H1 (cell line): ENCODE measurements at regions not wholly inside any gene's neighbourhood (a gene's known extent, or its start where the extent isn't known, plus 50 kb on each side); places are given as distances from the start of the nearest gene placed in this dataset.

Experiments
- CTCF ChIA-PET: fragments of 300-600 bp; sonication (Branson Sonifier 250); formaldehyde crosslinking; loops from one replicate; lab custom pipeline; 2021; ENCODE audit not compliant: partially characterized antibody; lab: Charles Lee
- POLR2A ChIA-PET: fragments of 300-600 bp; sonication (Branson Sonifier 250); formaldehyde crosslinking; loops from one replicate; lab custom pipeline; 2021; ENCODE audit warnings: inconsistent platforms; ENCODE audit not compliant: partially characterized antibody; lab: Charles Lee
- DNase-seq, 2 experiments: peaks; one replicate each; pipeline versions ENCODE4 v3.0.0 to v3.0.0-alpha.2; 2010 to 2022; ENCODE audit warnings: low spot score in 2 of 2, low read depth in 1 of 2, mixed read lengths in 1 of 2
- FAIRE-seq: peaks from 2 replicates; lab custom pipeline; 2011; peaks lifted over from hg19 to GRCh38; lab: Jason Lieb, UNC
- H2AFZ ChIP-seq: 2 replicates; pipeline ENCODE4 v1.8.1; 2012; ENCODE audit warnings: low read length, inconsistent platforms
- H2AK5ac ChIP-seq: 2 replicates; pipeline ENCODE4 v1.6.1; 2013; ENCODE audit warnings: low read depth, low read length
- H2BK120ac ChIP-seq: replicated peaks from 2 replicates; pipeline ENCODE3; 2013; ENCODE audit warnings: low read depth, low read length, inconsistent platforms
- H2BK12ac ChIP-seq: 2 replicates; pipeline ENCODE4 v1.6.1; 2013; ENCODE audit warnings: low read depth, low read length
- H2BK15ac ChIP-seq: 2 replicates; pipeline ENCODE4 v1.6.1; 2013; ENCODE audit warnings: low read length
- H2BK20ac ChIP-seq: 2 replicates; pipeline ENCODE4 v1.6.1; 2013; ENCODE audit warnings: low read length
- H2BK5ac ChIP-seq: 2 replicates; pipeline ENCODE4 v1.6.1; 2013; ENCODE audit warnings: low read depth, low read length
- H3K14ac ChIP-seq: 2 replicates; pipeline ENCODE4 v1.6.1; 2013; ENCODE audit warnings: inconsistent platforms; ENCODE audit not compliant: insufficient read length
- H3K18ac ChIP-seq: 2 replicates; pipeline ENCODE4 v1.6.1; 2013; ENCODE audit warnings: low read length; ENCODE audit errors: extremely low read depth
- H3K23ac ChIP-seq: 2 replicates; pipeline ENCODE4 v1.6.1; 2013; ENCODE audit warnings: inconsistent platforms; ENCODE audit not compliant: insufficient read length
- H3K23me2 ChIP-seq: 2 replicates; pipeline ENCODE4 v1.6.1; 2013; ENCODE audit warnings: low read depth, low read length
- H3K27ac ChIP-seq: 2 replicates; pipeline ENCODE4 v1.6.1; 2011; ENCODE audit warnings: low read depth, low read length, inconsistent platforms
- H3K27me3 ChIP-seq, 4 experiments: replicated peaks in 1 of 4; 1 replicate in 1 of 4; 2 replicates in 3 of 4; pipeline versions ENCODE4 v1.6.1 to v1.8.1; 2011 to 2013; ENCODE audit warnings: low read length in 3 of 4, mild to moderate bottlenecking in 3 of 4, inconsistent platforms in 2 of 4, mixed read lengths in 2 of 4, moderate library complexity in 1 of 4; ENCODE audit not compliant: control insufficient read depth in 3 of 4, insufficient read depth in 3 of 4; ENCODE audit errors: extremely low read depth in 1 of 4
- H3K36me3 ChIP-seq, 4 experiments: 2 replicates each; pipeline versions ENCODE4 v1.6.1 to v1.8.1; 2011 to 2013; ENCODE audit warnings: mild to moderate bottlenecking in 4 of 4, low read length in 3 of 4, moderate library complexity in 2 of 4, control low read depth in 1 of 4, inconsistent platforms in 1 of 4; ENCODE audit not compliant: insufficient read depth in 4 of 4, control insufficient read depth in 2 of 4
- H3K4ac ChIP-seq: replicated peaks from 2 replicates; pipeline ENCODE3; 2013; ENCODE audit warnings: low read length, low read depth, mixed read lengths, inconsistent platforms; ENCODE audit not compliant: insufficient read length
- H3K4me1 ChIP-seq, 4 experiments: replicated peaks in 1 of 4; 1 replicate in 1 of 4; 2 replicates in 3 of 4; pipeline versions ENCODE4 v1.6.1 to v1.8.1; 2011 to 2013; ENCODE audit warnings: low read length in 3 of 4, inconsistent platforms in 2 of 4, mixed read lengths in 1 of 4; ENCODE audit not compliant: insufficient read depth in 4 of 4, control insufficient read depth in 3 of 4
- H3K4me2 ChIP-seq, 2 experiments: 2 replicates each; pipeline versions ENCODE4 v1.6.1 to v1.8.1; 2011 to 2013; ENCODE audit warnings: low read depth in 2 of 2, low read length in 2 of 2, control low read depth in 1 of 2, inconsistent platforms in 1 of 2, mild to moderate bottlenecking in 1 of 2; ENCODE audit not compliant: insufficient read depth in 1 of 2
- H3K4me3 ChIP-seq, 4 experiments: fragments of 200-600, 300-600 bp in 1 of 4; sonication (generic), shearing (Covaris generic), sonication (Bioruptor Twin) in 1 of 4; 2 replicates each; pipeline versions ENCODE4 v1.5.1 to v1.8.1; 2011 to 2016; ENCODE audit warnings: low read length in 4 of 4, low read depth in 3 of 4, control low read depth in 2 of 4, inconsistent platforms in 2 of 4, mild to moderate bottlenecking in 2 of 4, mixed read lengths in 1 of 4, moderate library complexity in 1 of 4; ENCODE audit not compliant: insufficient read depth in 2 of 4; ENCODE audit errors: extremely low read depth in 1 of 4
- H3K56ac ChIP-seq: replicated peaks from 2 replicates; pipeline ENCODE3; 2013; ENCODE audit warnings: low read depth, mild to moderate bottlenecking, mixed read lengths, low read length, inconsistent platforms; ENCODE audit not compliant: insufficient read length
- H3K79me1 ChIP-seq: 2 replicates; pipeline ENCODE4 v1.6.1; 2013; ENCODE audit warnings: low read depth, low read length, control low read depth
- H3K79me2 ChIP-seq, 2 experiments: 2 replicates each; pipeline versions ENCODE4 v1.6.1 to v1.8.1; 2012 to 2013; ENCODE audit warnings: low read length in 2 of 2, mild to moderate bottlenecking in 2 of 2, inconsistent platforms in 1 of 2; ENCODE audit not compliant: insufficient read depth in 2 of 2, control insufficient read depth in 1 of 2
- H3K9ac ChIP-seq, 4 experiments: replicated peaks in 1 of 4; 1 replicate in 1 of 4; 2 replicates in 3 of 4; pipeline versions ENCODE4 v1.6.1 to v1.8.1; 2011 to 2013; ENCODE audit warnings: low read depth in 3 of 4, low read length in 3 of 4, control low read depth in 2 of 4, mild to moderate bottlenecking in 2 of 4, moderate library complexity in 2 of 4, inconsistent platforms in 1 of 4; ENCODE audit errors: extremely low read depth in 1 of 4
- H3K9me3 ChIP-seq, 2 experiments: 2 replicates each; pipeline versions ENCODE4 v1.6.1 to v1.8.1; 2012 to 2013; ENCODE audit warnings: mild to moderate bottlenecking in 2 of 2, moderate library complexity in 2 of 2, control low read depth in 1 of 2, inconsistent platforms in 1 of 2, low read depth in 1 of 2, low read length in 1 of 2, mixed read lengths in 1 of 2; ENCODE audit not compliant: insufficient read depth in 2 of 2
- H4K20me1 ChIP-seq, 2 experiments: replicated peaks in 1 of 2; 2 replicates each; pipeline versions ENCODE3 to v1.8.1; 2011 to 2013; ENCODE audit warnings: inconsistent platforms in 2 of 2, low read length in 2 of 2, mild to moderate bottlenecking in 1 of 2; ENCODE audit not compliant: insufficient read depth in 2 of 2, control insufficient read depth in 1 of 2
- H4K5ac ChIP-seq: 2 replicates; pipeline ENCODE4 v1.6.1; 2013; ENCODE audit warnings: low read length, low read depth, mixed read lengths, inconsistent platforms; ENCODE audit not compliant: insufficient read length
- H4K8ac ChIP-seq: 2 replicates; pipeline ENCODE4 v1.8.0; 2013; ENCODE audit warnings: mild to moderate bottlenecking, moderate library complexity, low read length, inconsistent platforms; ENCODE audit not compliant: insufficient read depth; ENCODE audit errors: extremely low read depth
- H4K91ac ChIP-seq: replicated peaks from 2 replicates; pipeline ENCODE3; 2013; ENCODE audit warnings: low read length, mixed read lengths, inconsistent platforms; ENCODE audit not compliant: insufficient read length
- CREB1 ChIP-seq: IDR thresholded peaks from 2 replicates; pipeline ENCODE4 v1.6.1; 2012; ENCODE audit warnings: inconsistent platforms
- EZH2 ChIP-seq: fragments of 200-600 bp; sonication (generic); IDR thresholded peaks from 2 replicates; pipeline ENCODE4 v1.7.1; 2012; ENCODE audit warnings: low read depth, mild to moderate bottlenecking, moderate library complexity, low read length, inconsistent platforms; ENCODE audit not compliant: severe bottlenecking
- GABPA ChIP-seq: IDR thresholded peaks from 2 replicates; pipeline ENCODE4 v1.6.1; 2011; ENCODE audit warnings: mild to moderate bottlenecking, low read length, moderate library complexity, borderline replicate concordance; ENCODE audit not compliant: insufficient read depth
- NRF1 ChIP-seq: IDR thresholded peaks from 2 replicates; pipeline ENCODE4 v1.6.1; 2011; ENCODE audit warnings: mild to moderate bottlenecking, low read depth, low read length, improper control_type of control experiment
- PHF8 ChIP-seq: fragments of 200-600 bp; sonication (generic); conservative IDR thresholded peaks from 2 replicates; pipeline ENCODE4 v1.7.1; 2012; ENCODE audit warnings: low read depth, mild to moderate bottlenecking, inconsistent platforms, low read length, moderate library complexity
- POLR2AphosphoS5 ChIP-seq: IDR thresholded peaks from 2 replicates; pipeline ENCODE4 v1.6.1; 2011; ENCODE audit warnings: low read depth, low read length
- RBBP5 ChIP-seq: IDR thresholded peaks from 2 replicates; pipeline ENCODE4 v1.7.1; 2012; ENCODE audit warnings: low read depth, mild to moderate bottlenecking, inconsistent platforms, low read length, moderate library complexity, borderline replicate concordance
- SIRT6 ChIP-seq: IDR thresholded peaks from one replicate; pipeline ENCODE4 v1.7.1; 2012; ENCODE audit warnings: low read length, inconsistent platforms
- TAF7 ChIP-seq: optimal IDR thresholded peaks from 2 replicates; pipeline ENCODE3; 2011; ENCODE audit warnings: low read depth, mild to moderate bottlenecking, inconsistent platforms, low read length, moderate library complexity, borderline replicate concordance
- TCF12 ChIP-seq: IDR thresholded peaks from 2 replicates; pipeline ENCODE4 v1.6.1; 2011; ENCODE audit warnings: low read depth, mild to moderate bottlenecking, low read length
- WGBS, 2 experiments: shearing (Covaris generic) in 1 of 2; methylation state at CpG; one replicate each; pipeline versions ENCODE4 v1.1.6 to v1.1.7; 2013 to 2015; ENCODE audit warnings: low lambda C conversion rate in 2 of 2, mixed read lengths in 2 of 2, inconsistent platforms in 1 of 2, low coverage in 1 of 2, missing lambda C conversion rate in 1 of 2; ENCODE audit not compliant: insufficient replicate concordance in 2 of 2, insufficient coverage in 1 of 2, insufficient read length in 1 of 2; ENCODE audit errors: extremely low coverage in 1 of 2, missing lambda C conversion rate in 1 of 2; 5-methylcytosine and 5-hydroxymethylcytosine counted together
- TF ChIP-seq, protein P1 (sequence below): IDR thresholded peaks from 2 replicates; pipeline ENCODE4 v1.6.1; 2011; ENCODE audit warnings: low read depth, mild to moderate bottlenecking, low read length; ENCODE audit not compliant: insufficient read depth

- WGBS, 2 experiments: 90% methylated on average over 8 of the region's 8 CpGs; no CpG with 5 or more reads in 1 of the 2 experiments
- DNase-seq: no peak
- TF ChIP-seq, protein P1, sequence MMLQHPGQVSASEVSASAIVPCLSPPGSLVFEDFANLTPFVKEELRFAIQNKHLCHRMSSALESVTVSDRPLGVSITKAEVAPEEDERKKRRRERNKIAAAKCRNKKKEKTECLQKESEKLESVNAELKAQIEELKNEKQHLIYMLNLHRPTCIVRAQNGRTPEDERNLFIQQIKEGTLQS: no peak
- TF ChIP-seq CREB1: no peak
- no peak for TF ChIP-seq TCF12
- TF ChIP-seq TAF7: no peak
- no peak for TF ChIP-seq RBBP5
- TF ChIP-seq GABPA: no peak
- no peak for TF ChIP-seq NRF1
- no peak for TF ChIP-seq EZH2
- no peak for TF ChIP-seq POLR2AphosphoS5
- TF ChIP-seq SIRT6: no peak
- no peak for TF ChIP-seq PHF8
Measured at GRCh38 chr5:56641635-56642260, 173.6 kb upstream of the MAP3K1 start.

More at GRCh38 chr5:56641635-56642260, 173.6 kb upstream of the MAP3K1 start:
- CTCF ChIA-PET: interaction anchor here (1.1 to 1.6 kb wide), 2 partner anchors 14 to 656 kb away, joined by 3 read pairs; no protein-coding TSS in a partner anchor
- Histone ChIP-seq H4K20me1 (no peaks in the 10 kb centered on the region), H3K27ac (no peak overlapping the region), H3K36me3 (no peaks in the 10 kb centered on the region), H3K23me2 (no peaks in the 10 kb centered on the region), H2AFZ (no peak overlapping the region), H2BK15ac (no peak overlapping the region), H3K23ac (no peak overlapping the region), H3K27me3 (no peaks in the 10 kb centered on the region), H2BK120ac (no peak overlapping the region), H3K18ac (no peak overlapping the region), H3K9me3 (no peaks in the 10 kb centered on the region), H2BK20ac (no peak overlapping the region), H3K56ac (no peak overlapping the region), H3K14ac (no peak overlapping the region), H3K4me2 (no peak overlapping the region), H3K79me2 (no peaks in the 10 kb centered on the region), H3K4ac (no peak overlapping the region), H4K8ac (no peak overlapping the region), H2BK5ac (no peak overlapping the region), H3K9ac (no peak overlapping the region), H3K4me3 (no peak overlapping the region), H4K91ac (no peak overlapping the region), H3K79me1 (no peaks in the 10 kb centered on the region), H2AK5ac (no peak overlapping the region), H3K4me1 (peaks cover 0 to 9% (median 3%) of the 10 kb centered on the region in 4 experiments; a peak in 3 of 7 replicates), H2BK12ac (no peak overlapping the region), H4K5ac (no peak overlapping the region)
- FAIRE-seq: no peak
- POLR2A ChIA-PET: no interaction called here
